ENCODE measurements at regions not wholly inside any gene's neighbourhood (a gene's known extent, or its start where the extent isn't known, plus 50 kb on each side); places are given as distances from the start of the nearest gene placed in this dataset.

- H3K27me3 ChIP-seq (ENCODE audit: insufficient read depth, poor library complexity, severe bottlenecking), result no peaks in the 10 kb centered on the region
- DNase-seq (ENCODE audit: low spot score) (no peak), ATAC-seq (ENCODE audit: low read depth) (no peak)
- no peak overlapping the region for H3K4me3 ChIP-seq (ENCODE audit: severe bottlenecking)
- TF ChIP-seq CTCF (IDR thresholded peaks at IDR 0.05; ENCODE audit: poor library complexity, severe bottlenecking), result no peak
- no peaks in the 10 kb centered on the region for H3K36me3 ChIP-seq (ENCODE audit: low read depth)
- H3K9me3 ChIP-seq (ENCODE audit: severe bottlenecking), result no peaks in the 10 kb centered on the region
- no peaks in the 10 kb centered on the region for H3K4me1 ChIP-seq (ENCODE audit: insufficient read depth, poor library complexity, severe bottlenecking)
- H3K27ac ChIP-seq (ENCODE audit: poor library complexity, severe bottlenecking), result no peak overlapping the region
These were observed 220.3 kb downstream of the KLF12 start for GRCh38 chr13:73913751-73914518.

- no peak overlapping the region for H3K27ac ChIP-seq (ENCODE audit: poor library complexity, severe bottlenecking)
- H3K4me1 ChIP-seq (ENCODE audit: insufficient read depth, poor library complexity, severe bottlenecking), result no peaks in the 10 kb centered on the region
- H3K36me3 ChIP-seq (ENCODE audit: low read depth), result no peaks in the 10 kb centered on the region
- no peak overlapping the region for H3K4me3 ChIP-seq (ENCODE audit: severe bottlenecking)
- DNase-seq (ENCODE audit: low spot score), result no peak
- ATAC-seq (ENCODE audit: low read depth), result no peak
- H3K9me3 ChIP-seq (ENCODE audit: severe bottlenecking), result no peaks in the 10 kb centered on the region
- H3K27me3 ChIP-seq (ENCODE audit: insufficient read depth, poor library complexity, severe bottlenecking), result no peaks in the 10 kb centered on the region
- TF ChIP-seq CTCF (IDR thresholded peaks at IDR 0.05; ENCODE audit: poor library complexity, severe bottlenecking), result no peak
These were observed 221.0 kb downstream of the KLF12 start for GRCh38 chr13:73913079-73913740.

- no peak for ATAC-seq (ENCODE audit: low read depth)
- H3K4me3 ChIP-seq (ENCODE audit: severe bottlenecking), result no peak overlapping the region
These were observed 222.8 kb downstream of the KLF12 start for GRCh38 chr13:73911361-73911760.

GRCh38 chr13:73910733-73911132 lies 223.5 kb downstream of the KLF12 start:
- DNase-seq (ENCODE audit: low spot score) (no peak), ATAC-seq (ENCODE audit: low read depth) (no peak)
- Histone ChIP-seq H3K36me3 (ENCODE audit: low read depth) (no peaks in the 10 kb centered on the region), H3K27me3 (ENCODE audit: insufficient read depth, poor library complexity, severe bottlenecking) (no peaks in the 10 kb centered on the region), H3K27ac (ENCODE audit: poor library complexity, severe bottlenecking) (no peak overlapping the region), H3K4me1 (ENCODE audit: insufficient read depth, poor library complexity, severe bottlenecking) (no peaks in the 10 kb centered on the region), H3K4me3 (ENCODE audit: severe bottlenecking) (no peak overlapping the region), H3K9me3 (ENCODE audit: severe bottlenecking) (no peaks in the 10 kb centered on the region)
- TF ChIP-seq CTCF (IDR thresholded peaks at IDR 0.05; ENCODE audit: poor library complexity, severe bottlenecking), result no peak

More at GRCh38 chr13:73911361-73911760, 222.8 kb downstream of the KLF12 start:
- no peak for DNase-seq (ENCODE audit: low spot score)
- no peak for TF ChIP-seq CTCF (IDR thresholded peaks at IDR 0.05; ENCODE audit: poor library complexity, severe bottlenecking)
- Histone ChIP-seq H3K9me3 (ENCODE audit: severe bottlenecking) (no peaks in the 10 kb centered on the region), H3K4me1 (ENCODE audit: insufficient read depth, poor library complexity, severe bottlenecking) (no peaks in the 10 kb centered on the region), H3K27ac (ENCODE audit: poor library complexity, severe bottlenecking) (no peak overlapping the region), H3K36me3 (ENCODE audit: low read depth) (no peaks in the 10 kb centered on the region), H3K27me3 (ENCODE audit: insufficient read depth, poor library complexity, severe bottlenecking) (no peaks in the 10 kb centered on the region)

GRCh38 chr13:73908809-73909208 lies 225.4 kb downstream of the KLF12 start:
- H3K27ac ChIP-seq (ENCODE audit: poor library complexity, severe bottlenecking), result no peak overlapping the region
- no peaks in the 10 kb centered on the region for H3K36me3 ChIP-seq (ENCODE audit: low read depth)
- no peaks in the 10 kb centered on the region for H3K9me3 ChIP-seq (ENCODE audit: severe bottlenecking)
- ATAC-seq (ENCODE audit: low read depth), result no peak
- no peak for DNase-seq (ENCODE audit: low spot score)
- no peaks in the 10 kb centered on the region for H3K27me3 ChIP-seq (ENCODE audit: insufficient read depth, poor library complexity, severe bottlenecking)
- no peak overlapping the region for H3K4me3 ChIP-seq (ENCODE audit: severe bottlenecking)
- H3K4me1 ChIP-seq (ENCODE audit: insufficient read depth, poor library complexity, severe bottlenecking), result no peaks in the 10 kb centered on the region
- TF ChIP-seq CTCF (IDR thresholded peaks at IDR 0.05; ENCODE audit: poor library complexity, severe bottlenecking), result no peak
